ENCODE measurements at regions not wholly inside any gene's neighbourhood (a gene's known extent, or its start where the extent isn't known, plus 50 kb on each side); places are given as distances from the start of the nearest gene placed in this dataset.

DNA sequence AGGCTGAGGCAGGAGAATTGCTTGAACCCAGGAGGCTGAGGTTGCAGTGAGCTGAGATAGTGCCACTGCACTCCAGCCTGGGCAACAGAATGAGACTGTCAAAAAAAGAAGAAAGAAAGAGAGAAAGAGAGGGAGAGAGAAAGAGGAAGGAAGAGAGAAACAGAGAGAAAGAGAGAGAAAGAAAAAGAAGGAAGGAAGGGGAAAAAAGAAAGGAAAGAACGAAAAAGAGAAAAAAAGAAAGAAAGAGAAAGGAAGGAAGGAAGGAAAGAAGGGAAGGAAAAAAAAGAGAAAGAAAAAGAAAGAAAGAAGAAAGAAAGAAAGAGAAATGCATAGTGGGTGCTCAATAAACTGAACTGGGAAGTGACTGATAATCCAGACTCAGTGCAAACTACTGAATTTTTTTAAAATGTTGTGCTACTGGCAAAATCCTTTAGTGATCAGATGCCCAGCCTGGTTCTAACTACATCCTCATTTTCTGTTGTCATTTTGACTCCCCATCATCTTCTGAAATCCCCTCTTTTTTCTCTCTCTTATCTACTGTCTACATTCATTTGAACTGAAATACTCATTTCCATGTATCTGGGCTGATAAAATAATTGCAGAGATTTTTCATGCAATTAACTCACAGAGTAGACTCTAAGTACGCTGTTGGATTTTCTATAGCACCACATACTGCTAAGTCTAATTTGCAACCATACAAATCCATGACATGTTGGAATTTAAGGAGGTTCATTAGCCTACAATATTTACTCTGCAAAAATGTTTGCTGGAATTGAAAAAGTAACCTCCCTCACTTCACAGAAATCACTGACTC, 85.3 kb upstream of the HIVEP1 start:
- no peak for DNase-seq (ENCODE audit: low read depth, low spot score)

DNA sequence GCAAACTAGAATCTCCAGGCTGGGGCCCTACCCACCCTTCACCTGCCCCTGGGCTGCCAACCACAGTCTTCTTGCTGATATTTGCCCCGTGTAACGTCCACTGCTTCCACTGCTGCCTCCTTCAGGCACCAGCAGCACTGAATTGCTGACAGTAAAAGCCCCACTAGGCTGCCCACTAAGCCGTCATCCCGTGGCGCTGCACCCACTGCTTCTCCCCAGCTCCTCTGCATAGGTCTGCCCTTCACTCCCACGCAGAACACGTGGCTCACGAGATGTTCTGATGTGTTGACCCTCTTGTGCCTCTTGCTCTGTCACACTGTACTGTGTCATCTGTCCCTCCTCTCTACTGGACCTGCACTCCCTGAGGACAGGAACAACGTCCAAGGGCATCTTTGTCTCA, 86.3 kb upstream of the HIVEP1 start:
- DNase-seq (ENCODE audit: low read depth, low spot score): no peak

DNA sequence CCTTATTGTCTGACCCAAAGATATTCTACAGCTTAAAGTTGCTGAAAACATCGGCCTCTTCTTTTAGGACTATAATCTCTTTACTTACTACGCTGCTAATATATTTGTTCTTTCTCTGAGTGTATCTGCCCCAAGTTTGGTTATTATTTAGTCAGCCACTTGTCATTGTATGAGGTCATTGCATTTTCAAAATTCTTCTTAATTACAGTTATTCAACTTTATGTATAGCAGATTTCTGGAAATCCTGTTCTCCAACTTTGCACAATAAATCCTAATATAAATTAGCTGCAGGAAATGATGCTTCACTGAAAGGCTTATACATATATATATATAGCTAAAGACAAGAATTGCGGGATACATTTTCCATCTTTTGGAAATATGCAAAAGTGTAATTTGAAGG, 88.5 kb upstream of the HIVEP1 start:
- DNase-seq (ENCODE audit: low read depth, low spot score): no peak

DNA sequence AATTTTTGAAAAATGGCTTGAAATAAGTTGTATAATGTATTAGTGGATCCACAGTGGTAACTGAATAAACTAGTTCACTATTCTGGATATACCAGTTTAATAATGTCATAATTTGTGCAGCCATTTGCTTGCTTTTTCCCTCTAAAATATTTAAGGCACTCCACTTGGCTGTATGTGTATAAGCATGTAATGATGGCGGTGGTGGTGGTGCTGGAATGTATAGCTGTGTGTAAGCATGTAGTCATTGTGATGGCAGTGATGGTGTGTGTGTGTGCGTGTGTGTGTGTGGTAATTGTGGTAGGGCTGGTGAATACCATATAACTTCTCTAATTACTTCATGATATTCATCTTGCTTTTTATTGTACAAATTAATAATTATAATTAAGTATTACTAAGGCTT, 89.2 kb upstream of the HIVEP1 start:
- no peak for DNase-seq (ENCODE audit: low read depth, low spot score)

DNA sequence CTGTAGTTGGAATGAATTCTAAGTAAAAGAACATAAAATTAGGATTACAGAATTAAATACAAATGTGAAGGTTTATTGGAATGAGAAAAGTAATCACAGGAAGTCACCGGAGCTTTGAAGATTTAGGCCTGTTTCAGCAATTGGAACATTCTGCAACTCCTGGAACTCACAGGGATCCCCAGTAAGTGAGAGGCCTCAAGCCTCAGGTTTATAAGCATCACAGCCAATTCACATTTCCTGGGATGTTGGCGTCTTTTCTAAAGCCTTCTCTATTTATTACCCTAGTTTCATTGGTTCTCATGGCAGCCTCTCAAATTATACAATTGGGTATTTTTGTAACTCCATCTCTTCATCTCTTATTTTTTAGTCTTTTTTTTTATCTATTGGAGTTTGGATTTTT, 90.4 kb upstream of the HIVEP1 start:
- no peak for DNase-seq (ENCODE audit: low read depth, low spot score)

DNA sequence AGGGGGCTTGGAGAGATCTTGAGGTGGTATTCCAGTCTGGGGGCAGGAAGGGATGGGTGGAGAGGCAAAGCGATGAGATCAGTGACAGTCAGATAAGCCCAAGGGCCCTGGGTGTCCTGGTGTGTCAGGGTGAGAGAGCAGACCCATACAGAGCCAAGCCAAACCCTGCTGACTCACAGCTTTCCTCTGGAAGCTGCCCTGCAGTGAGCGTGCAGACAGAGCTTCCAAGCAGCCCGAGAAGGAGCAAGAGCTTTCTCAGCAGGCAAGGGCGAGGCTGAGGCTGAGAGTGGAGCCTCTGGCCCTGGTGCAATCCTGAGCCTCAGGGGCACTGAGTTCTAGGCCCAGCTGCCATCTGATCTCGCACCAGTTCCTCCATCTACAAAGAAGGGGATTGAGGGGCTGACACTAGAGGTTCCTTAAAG, 91.1 kb upstream of the HIVEP1 start:
- no peak for DNase-seq (ENCODE audit: low read depth, low spot score)

DNA sequence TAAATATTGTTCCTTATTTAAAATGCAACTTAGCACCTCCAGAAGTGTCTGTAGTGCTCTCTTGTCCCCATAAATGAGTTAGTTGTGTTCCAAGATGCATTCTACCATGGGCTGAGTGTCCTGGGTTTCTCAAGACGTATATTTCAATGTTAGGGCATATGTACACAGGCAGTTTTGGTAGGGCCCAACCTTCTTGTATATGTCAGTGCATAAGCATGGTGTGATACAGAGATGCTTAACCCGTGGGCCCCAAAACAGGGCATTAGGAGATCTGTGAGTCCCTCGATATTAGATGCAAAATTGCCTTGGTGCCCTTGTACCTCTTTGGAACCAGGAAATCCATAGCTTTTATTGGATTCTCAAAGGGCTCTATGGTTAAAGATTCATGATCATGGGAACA, 91.5 kb upstream of the HIVEP1 start:
- no peak for DNase-seq (ENCODE audit: low read depth, low spot score)

DNA sequence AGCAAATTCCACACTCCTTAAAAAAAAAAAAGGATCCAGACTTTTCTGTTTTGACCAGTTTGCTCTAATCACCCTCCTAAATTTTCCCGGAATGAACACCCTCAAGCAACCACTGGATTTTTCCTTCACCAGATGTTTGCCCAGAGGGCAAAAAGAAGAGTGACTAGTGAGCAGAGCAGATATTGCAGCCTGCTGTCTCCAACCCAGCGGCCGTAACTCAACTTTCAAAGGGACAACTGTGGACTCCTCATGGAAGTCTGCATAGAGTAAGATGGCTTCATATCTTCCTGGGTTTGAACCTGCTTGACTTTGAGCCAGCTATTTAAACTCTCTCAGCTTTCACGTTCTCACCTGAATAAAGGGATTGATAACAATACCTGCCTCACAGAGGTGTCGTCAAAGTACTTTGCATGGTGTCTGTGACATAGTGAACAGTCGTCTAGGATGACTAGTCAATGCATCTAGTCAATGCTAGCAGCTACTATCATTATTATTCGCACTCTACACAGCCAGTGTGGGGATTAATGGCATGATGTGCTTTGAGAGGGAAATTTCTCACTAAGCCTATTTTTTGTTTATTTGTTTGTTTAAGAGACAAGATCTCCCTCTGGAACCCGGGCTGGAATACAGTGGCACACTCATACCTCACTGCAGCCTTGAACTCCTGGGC, 92.2 kb upstream of the HIVEP1 start:
- DNase-seq (ENCODE audit: low read depth, low spot score): no peak

DNA sequence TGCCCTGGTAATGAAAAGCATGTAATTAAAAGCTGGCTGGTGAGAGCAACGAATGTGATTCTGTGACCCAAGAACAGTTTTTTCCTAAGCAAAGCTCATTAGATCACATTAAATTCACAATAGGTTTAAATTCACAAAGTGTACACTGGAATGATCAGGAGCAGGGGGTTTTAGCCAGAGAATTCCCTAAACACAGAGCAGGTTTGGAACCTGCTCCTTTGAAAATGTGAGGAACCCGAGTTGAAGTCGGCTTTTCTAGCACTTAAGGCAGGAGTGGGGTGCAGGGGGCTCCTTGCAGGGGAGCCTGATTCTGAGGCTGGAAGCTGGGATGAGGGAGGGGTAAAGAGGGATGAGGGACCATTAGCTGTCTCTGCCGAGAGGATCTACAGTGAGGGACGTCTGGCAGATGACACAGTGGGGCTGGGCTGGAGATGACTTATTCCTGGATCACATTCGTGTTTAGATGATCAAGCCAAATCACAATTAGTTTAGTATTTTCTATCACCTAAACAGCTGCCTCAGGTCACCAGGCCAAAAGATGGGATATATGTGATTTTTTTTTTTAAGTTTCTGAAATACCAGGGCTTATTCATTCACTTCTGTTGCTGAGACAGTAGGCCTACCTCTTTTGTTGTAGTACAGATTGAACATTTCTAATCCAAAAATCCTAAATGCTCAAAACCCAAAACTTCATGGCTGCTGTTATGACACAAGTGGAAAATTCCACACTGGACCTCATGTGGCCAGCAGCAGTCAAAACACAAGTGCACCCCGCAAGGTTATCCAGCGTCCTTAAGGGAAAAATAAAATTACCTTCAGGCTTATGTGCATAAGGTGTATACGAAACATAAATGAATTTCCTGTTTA, 93.1 kb upstream of the HIVEP1 start:
- DNase-seq (ENCODE audit: low read depth, low spot score): no peak

DNA sequence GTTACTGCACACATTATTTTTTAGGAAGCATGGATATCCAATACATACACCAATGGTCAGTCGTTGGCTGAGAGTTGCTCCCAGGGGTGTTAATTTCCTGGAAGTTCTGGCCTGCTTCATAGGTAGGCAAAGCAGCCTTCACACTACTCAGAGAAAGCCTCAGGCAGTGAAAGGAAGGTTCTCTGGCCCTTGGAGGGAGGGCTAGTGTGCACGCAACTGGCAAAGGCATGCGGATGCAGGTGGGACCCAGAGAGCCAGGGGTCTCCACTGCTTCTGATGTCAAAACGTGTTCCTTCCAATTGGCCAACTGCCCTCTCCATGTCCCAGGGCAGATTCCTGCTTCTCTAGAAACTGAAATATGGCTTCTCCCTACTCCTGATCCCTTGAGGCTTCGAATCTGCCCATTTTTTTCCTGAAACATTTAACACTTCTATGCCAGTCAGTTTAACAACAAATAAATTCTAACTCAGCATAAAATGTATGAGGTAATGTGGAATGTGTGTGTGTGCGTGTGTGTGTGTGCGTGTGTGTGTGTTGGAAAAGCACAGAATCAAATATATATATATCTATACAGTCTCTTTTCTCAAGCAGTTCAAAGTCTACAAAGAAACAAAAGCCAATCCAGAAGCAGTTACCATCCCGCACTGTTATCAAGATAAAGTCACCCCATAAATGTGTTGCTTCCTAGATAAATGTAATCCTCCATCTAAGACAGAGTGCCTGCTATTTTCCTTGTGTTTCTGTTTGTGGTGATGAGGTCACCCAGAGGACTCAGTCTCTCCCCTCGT, 94.0 kb upstream of the HIVEP1 start:
- no peak for DNase-seq (ENCODE audit: low read depth, low spot score)

DNA sequence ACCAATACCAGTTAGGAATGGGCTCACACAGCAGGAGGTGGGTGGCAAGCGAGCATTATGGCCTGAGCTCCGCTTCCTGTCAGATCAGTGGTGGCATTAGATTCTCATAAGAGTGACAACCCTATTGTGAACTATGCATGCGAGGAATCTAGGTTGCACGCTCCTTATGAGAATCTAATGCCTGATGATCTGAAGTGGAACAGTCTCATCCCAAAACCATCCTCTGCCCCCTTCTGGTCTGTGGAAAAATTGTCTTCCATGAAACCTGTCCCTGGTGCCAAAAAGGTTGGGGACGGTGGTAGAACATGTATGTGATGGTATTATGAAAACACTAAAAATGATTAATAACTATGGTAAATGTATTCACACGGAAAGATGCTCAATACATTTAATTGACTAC, 99.7 kb upstream of the HIVEP1 start:
- DNase-seq (ENCODE audit: low read depth, low spot score): no peak

DNA sequence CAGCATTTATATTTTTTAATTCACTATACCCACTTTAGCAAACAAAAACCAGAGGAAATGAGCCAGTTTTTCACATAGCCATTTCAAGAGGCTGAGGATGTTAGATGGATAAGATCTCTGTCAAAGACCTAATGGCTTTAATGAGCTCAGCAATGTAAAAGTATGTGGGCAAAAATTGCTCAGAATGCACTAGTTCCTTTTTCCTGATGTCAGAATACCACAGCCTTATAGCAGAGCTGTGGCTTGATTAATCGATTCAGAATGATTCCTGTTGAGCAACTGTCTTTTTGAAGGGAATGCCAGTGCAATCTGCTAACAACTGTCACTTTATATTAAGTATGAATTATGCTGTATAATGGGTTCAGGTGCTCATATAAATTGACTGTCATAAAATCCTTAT, 100.6 kb upstream of the HIVEP1 start:
- DNase-seq (ENCODE audit: low read depth, low spot score): no peak

DNA sequence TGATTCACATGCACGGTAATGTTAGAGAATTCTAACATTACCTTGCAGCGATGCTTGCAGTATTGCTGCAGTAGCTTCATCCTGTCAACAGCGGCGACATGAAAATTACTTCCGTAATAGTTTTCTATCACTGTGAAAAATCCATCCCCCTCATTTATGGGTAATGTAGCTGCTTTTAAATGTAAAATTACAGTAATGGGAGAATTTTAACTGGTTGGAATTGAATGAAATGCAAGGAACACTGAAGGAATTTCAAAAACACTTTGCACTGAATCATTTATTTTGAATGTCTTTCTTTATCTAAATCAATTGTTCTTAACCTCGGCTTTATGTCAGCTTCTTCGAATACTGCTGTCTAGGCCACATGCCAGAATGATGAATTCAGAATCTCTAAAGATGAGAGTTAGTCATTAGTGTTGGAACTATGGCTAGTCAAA, 102.4 kb upstream of the HIVEP1 start:
- no peak for DNase-seq (ENCODE audit: low read depth, low spot score)

DNA sequence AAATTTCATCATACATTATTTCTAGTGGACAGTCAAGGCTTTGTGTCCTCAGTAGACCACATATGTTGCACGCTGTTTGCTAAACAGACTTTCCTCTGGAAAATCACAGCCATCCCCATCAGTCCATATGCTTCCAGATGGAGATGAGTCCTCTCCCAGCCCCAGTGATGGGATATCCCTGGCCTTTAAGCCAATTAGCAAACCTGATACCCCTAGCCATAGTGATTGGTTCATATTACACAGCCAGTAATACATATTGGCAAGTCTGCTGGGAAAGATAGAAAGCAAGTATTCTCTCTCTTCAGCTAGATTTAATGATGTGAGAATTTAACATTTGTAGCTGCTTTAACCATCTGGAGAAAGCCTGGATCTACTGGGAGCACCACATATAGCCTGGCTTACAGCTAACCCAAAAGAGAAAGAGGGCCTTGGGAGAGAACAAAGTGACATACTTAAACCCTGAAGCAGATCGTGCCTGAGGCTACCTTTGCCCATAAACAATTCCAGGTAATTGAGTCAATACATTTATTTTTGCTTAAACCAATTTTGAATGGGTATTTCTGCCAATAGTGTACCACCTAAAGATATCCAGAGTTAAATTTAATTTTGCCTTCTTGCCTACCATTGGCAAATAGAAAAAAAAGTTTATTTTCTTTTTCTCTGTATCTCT, 103.5 kb upstream of the HIVEP1 start:
- DNase-seq (ENCODE audit: low read depth, low spot score): no peak

DNA sequence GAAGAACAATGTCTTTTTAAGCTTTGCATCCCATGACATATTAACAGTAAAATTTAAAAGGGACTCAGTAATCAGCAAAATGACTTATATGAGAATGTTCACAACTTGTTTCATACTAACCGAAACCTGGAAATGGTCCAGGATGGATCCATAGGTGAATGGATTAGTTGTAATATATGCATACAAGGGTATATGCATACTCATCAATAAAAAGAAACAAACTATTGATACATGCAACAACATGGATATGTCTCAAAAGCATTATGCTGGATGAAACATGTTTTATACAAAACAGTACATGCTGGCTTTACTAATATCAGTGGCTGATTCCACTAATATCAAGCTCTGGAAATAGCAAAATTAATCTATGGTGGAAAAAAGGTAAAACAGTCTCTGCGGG, 108.5 kb upstream of the HIVEP1 start:
- no peak for DNase-seq (ENCODE audit: low read depth, low spot score)

DNA sequence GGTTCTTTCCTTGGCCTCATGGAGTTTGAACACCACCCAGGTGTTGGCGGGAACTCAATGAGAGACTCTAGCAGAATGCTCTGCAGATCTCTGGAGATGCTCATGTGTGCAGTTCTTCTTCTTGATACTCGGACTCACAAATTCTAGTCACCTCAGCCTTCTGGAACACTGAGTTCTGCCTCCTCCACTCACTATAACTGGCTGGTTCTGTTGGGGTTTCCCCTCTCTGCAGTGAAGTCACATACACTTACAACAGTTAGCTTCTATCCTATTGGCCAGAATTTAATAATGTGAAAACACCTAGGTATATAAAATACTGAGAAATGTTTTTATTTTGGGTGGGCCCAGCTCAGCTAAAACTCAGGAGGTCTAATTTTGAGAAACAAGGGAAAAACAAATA, 109.6 kb upstream of the HIVEP1 start:
- no peak for DNase-seq (ENCODE audit: low read depth, low spot score)

DNA sequence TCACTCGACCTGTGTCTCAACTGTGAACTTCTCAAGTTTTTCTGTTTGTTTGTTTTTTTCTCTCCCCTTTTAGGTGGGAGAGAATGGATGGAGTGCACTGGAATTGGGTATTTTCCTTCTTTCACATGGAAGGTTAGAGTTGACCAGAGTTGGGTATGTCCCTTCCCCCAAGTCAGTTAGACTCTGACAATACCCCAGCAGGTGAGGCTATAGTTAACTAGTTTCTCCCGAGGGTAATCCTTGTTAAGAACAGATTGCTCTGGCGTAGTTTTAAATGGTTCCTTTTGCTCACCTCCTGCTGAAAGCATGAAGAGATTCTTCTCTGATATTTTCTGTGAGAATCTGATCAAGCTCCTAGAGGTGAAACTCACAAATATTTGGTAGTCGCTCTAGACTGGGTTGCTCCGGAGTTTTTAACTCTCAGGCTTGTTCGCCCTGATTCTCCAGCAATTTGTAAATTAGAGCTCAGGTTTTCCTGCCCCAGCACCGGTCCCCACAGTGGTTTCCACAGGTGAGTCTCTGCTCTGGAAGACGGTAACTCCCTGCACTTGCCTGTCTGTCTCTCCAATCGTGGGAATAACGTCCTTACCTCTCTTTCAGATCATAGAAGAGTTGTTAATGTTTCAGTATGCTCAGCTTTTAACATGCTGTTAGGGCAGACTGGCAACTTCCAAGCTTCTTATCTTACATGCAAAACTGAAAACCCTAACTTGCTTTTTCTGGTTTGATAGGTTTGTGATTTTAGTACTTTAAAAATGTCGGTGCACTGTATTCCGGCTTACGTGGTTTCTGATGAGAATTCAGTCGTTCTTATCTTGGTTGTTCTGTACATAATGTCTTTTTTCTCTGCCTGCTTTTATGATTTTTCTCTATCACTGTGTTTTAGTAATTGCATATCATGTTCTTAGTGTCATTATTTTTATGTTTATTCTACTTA, 111.2 kb upstream of the HIVEP1 start:
- DNase-seq (ENCODE audit: low read depth, low spot score): no peak

DNA sequence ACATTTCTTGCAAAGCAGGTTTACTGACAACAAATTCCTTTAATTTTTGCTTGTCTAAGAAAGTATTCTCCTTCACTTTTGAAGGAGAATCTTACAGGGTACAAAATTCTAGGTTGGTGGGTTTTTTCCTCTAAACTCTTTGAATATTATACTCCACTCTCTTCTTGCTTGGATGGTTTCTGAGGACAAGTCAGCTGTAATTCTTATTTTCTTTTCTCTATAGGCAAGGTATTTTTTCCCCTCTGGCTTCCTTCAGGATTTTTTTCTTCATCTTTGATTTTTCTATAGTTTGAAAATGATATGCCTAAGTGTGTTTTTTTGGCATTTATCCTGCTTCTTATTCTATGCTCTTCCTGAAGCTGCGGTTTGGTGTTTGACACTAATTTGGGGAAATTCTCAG, 112.5 kb upstream of the HIVEP1 start:
- no peak for DNase-seq (ENCODE audit: low read depth, low spot score)

DNA sequence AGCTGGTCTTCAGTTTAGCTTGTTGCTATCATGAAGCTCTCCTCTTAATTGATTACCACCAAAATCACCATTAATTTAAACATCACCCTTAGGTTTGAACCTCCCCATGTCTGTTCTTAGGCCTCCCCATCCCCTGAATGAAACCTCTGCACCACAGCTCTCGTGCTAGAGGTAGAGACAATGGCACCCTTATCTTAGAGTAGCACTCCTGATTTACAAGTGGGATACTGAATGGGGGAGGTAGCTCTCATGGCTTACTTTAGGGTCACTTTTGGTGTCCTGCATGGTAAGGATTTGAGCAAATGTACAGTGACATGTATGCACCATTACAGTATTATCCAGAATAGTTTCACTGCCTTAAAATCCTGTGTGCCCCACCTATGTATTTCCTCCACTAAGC, 115.6 kb upstream of the ADTRP start:
- no peak for DNase-seq (ENCODE audit: low read depth, low spot score)

DNA sequence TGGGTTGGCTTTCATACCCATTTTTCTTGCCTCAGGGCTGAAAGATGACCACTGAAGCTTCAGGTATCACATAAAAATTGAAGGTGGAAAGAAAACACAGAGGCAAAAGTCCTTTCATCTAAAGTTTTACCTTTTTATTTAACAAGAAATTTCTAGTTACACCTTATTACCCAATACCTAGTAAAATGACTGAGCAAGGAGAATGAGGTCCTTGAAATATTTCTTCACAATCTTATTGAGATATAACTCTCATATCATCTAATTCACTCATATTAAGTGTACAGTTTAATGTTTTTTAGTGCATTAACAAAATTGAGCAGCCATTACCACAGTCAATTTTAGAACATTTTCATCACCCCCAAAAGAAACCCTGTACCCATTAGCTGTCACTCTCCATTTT, 112.9 kb upstream of the ADTRP start:
- DNase-seq (ENCODE audit: low read depth, low spot score): no peak

All from iPS DF 19.7 (cell line).